Gastrocnemius medialis (tissue), 4 donors: ENCODE measurements at regions not wholly inside any gene's neighbourhood (a gene's known extent, or its start where the extent isn't known, plus 50 kb on each side); places are given as distances from the start of the nearest gene placed in this dataset.

Source experiments
- CTCF ChIP-seq, 5 experiments: fragments of 450-650 bp in 3 of 5; fragments of 200-600 bp in 2 of 5; sonication (generic) in 2 of 5; IDR thresholded peaks in 4 of 5; conservative IDR thresholded peaks in 1 of 5; 1 replicate in 4 of 5; 2 replicates in 1 of 5; pipeline ENCODE4 v1.5.1; 2016 to 2019; ENCODE audit warnings: antibody characterized with exemption in 5 of 5, mild to moderate bottlenecking in 3 of 5, moderate library complexity in 3 of 5
- POLR2A ChIP-seq, 2 donors: fragments of 450-650 bp; IDR thresholded peaks; one replicate each; pipeline ENCODE4 v1.6.1; 2017; ENCODE audit warnings: antibody characterized with exemption in 2 of 2, mild to moderate bottlenecking in 2 of 2, moderate library complexity in 2 of 2

- TF ChIP-seq POLR2A (IDR thresholded peaks at IDR 0.05): no peak
- no peak for TF ChIP-seq CTCF (IDR thresholded peaks at IDR 0.05 in 4 of 5, conservative IDR thresholded peaks at IDR 0.05 in 1 of 5)
These were observed 705.5 kb upstream of the MAN1A1 start for GRCh38 chr6:120055071-120055470.
